Ovary (tissue), 7 donors: ENCODE measurements at regions not wholly inside any gene's neighbourhood (a gene's known extent, or its start where the extent isn't known, plus 50 kb on each side); places are given as distances from the start of the nearest gene placed in this dataset.

Source experiments
- DNase-seq, 5 donors: peaks; one replicate each; pipeline ENCODE4 v3.0.0-alpha.2; 2019 to 2020
- H3K27ac ChIP-seq, 2 donors: fragments of 200-600 bp; one replicate each; pipeline versions ENCODE4 v1.5.1 to v1.8.0; 2019 to 2022
- H3K27me3 ChIP-seq: fragments of 200-600 bp; one replicate; pipeline ENCODE4 v1.8.0; 2022
- H3K36me3 ChIP-seq: fragments of 200-600 bp; sonication (generic); one replicate; pipeline ENCODE4 v1.5.1; 2019
- H3K4me1 ChIP-seq: one replicate; pipeline ENCODE4 v1.8.1; 2013; ENCODE audit warnings: mild to moderate bottlenecking, moderate library complexity; ENCODE audit not compliant: insufficient read depth
- H3K4me3 ChIP-seq: fragments of 200-600 bp; sonication (generic); one replicate; pipeline ENCODE4 v1.5.1; 2017
- H3K9me3 ChIP-seq, 2 donors: fragments of 200-600 bp in 1 of 2; sonication (generic) in 1 of 2; one replicate each; pipeline versions ENCODE4 v1.5.1 to v1.8.1; 2013 to 2019; ENCODE audit warnings: mild to moderate bottlenecking in 1 of 2, moderate library complexity in 1 of 2
- CTCF ChIP-seq, 3 donors: fragments of 450-650 bp in 2 of 3; fragments of 200-600 bp in 1 of 3; IDR thresholded peaks; one replicate each; pipeline versions ENCODE4 v1.5.1 to v1.8.0; 2016 to 2022; ENCODE audit warnings: antibody characterized with exemption in 3 of 3, mild to moderate bottlenecking in 1 of 3
- EP300 ChIP-seq: sonication (generic); formaldehyde crosslinking; IDR thresholded peaks from one replicate; pipeline ENCODE4 v1.6.1; 2017; ENCODE audit warnings: antibody characterized with exemption
- POLR2A ChIP-seq: fragments of 450-650 bp; IDR thresholded peaks from one replicate; pipeline ENCODE4 v1.6.1; 2017; ENCODE audit warnings: antibody characterized with exemption, mild to moderate bottlenecking, moderate library complexity
- WGBS, 3 donors: extraction: QIAGEN DNeasy Blood & Tissue Kit in 1 of 3; methylation state at CpG; one replicate each; pipeline versions ENCODE4 v1.1.5 to v1.1.7; 2013 to 2017; 5-methylcytosine and 5-hydroxymethylcytosine counted together
- intact Hi-C, 4 donors: fragments of 100-400 bp; cut with DNase I; formaldehyde crosslinking; loops; one replicate each; pipeline versions ENCODE4 v1.11.0 to v1.15.1; 2022 to 2023
- donor health status: DM: no; HTN: no; CAD: no; lungs with moderate emphysema.
- donor health status: DM: no; HTN: no; CAD: no.
- donor health status: Bipolar disorder and iron deficiency.
- donor health status: DM: no; HTN: no; CAD: no.
- donor health status: DM: yes; HTN: yes; CAD: no.

DNA sequence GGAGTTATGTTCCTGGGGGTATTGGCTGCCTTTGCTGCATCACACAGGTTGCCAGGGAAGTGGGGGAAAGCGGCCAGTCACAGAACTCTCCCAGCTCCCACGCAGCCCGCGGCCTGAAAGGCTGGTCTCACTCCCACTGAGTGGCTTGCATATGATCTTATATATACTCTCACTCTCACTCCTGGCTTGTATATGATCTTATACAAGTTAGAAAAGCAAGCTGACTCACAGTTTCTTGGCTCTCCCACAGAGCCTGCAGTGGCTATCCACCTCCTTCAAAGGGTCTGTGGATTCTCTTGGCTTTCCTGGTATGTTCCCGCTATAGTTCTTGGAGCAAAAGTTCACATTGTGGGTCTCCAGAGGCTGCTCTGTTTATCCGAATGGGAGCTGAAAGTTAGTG lies 833.5 kb upstream of the GALNTL6 start:
- no peaks in the 10 kb centered on the region for H3K36me3 ChIP-seq
- H3K27ac ChIP-seq: no peak overlapping the region
- no peaks in the 10 kb centered on the region for H3K27me3 ChIP-seq
- no peaks in the 10 kb centered on the region for H3K4me1 ChIP-seq
- no peak for TF ChIP-seq POLR2A
- no peak for TF ChIP-seq EP300
- no peak for TF ChIP-seq CTCF (IDR thresholded peaks at IDR 0.05)
- no peak overlapping the region for H3K4me3 ChIP-seq
- intact Hi-C loops: no loop called here
- 35 to 44% (median 39%) methylated on average over 6 of the region's 6 CpGs for WGBS, 3 donors
- DNase-seq: peak in 1 of 5 donors; percentile 16
- no peaks in the 10 kb centered on the region for H3K9me3 ChIP-seq

- DNase-seq: peak in 1 of 5 donors; percentile 16
- Histone ChIP-seq H3K4me3 (no peak overlapping the region), H3K27ac (no peak overlapping the region), H3K9me3 (no peaks in the 10 kb centered on the region), H3K36me3 (no peaks in the 10 kb centered on the region), H3K27me3 (no peaks in the 10 kb centered on the region), H3K4me1 (no peaks in the 10 kb centered on the region)
- intact Hi-C loops: no loop called here
- TF ChIP-seq EP300 (no peak), CTCF (IDR thresholded peaks at IDR 0.05) (no peak), POLR2A (no peak)
- 82 to 95% (median 93%) methylated on average over 6 of the region's 6 CpGs for WGBS, 3 donors
Observed at GRCh38 chr4:170978990-170979389, 834.2 kb upstream of the GALNTL6 start.

- Histone ChIP-seq H3K36me3 (no peaks in the 10 kb centered on the region), H3K27ac (no peak overlapping the region), H3K4me3 (no peak overlapping the region), H3K4me1 (no peaks in the 10 kb centered on the region), H3K9me3 (no peaks in the 10 kb centered on the region), H3K27me3 (no peaks in the 10 kb centered on the region)
- DNase-seq: no peak
- no peak for TF ChIP-seq CTCF (IDR thresholded peaks at IDR 0.05)
- no peak for TF ChIP-seq EP300
- no peak for TF ChIP-seq POLR2A
- 74 to 79% (median 77%) methylated on average over 3 of the region's 3 CpGs for WGBS, 3 donors
- intact Hi-C loops: no loop called here
Observed at GRCh38 chr4:170949084-170949483, 859.3 kb upstream of the AADAT start.

- Histone ChIP-seq H3K4me3 (no peak overlapping the region), H3K9me3 (no peaks in the 10 kb centered on the region), H3K4me1 (no peaks in the 10 kb centered on the region), H3K27me3 (no peaks in the 10 kb centered on the region), H3K27ac (no peak overlapping the region), H3K36me3 (no peaks in the 10 kb centered on the region)
- WGBS, 3 donors: 77 to 83% (median 79%) methylated on average over 7 of the region's 7 CpGs
- no peak for DNase-seq
- intact Hi-C loops: no loop called here
- TF ChIP-seq POLR2A (no peak), CTCF (IDR thresholded peaks at IDR 0.05) (no peak), EP300 (no peak)
Observed at GRCh38 chr4:170940043-170940724, 850.4 kb upstream of the AADAT start.
